HL-60 (cell line): ENCODE measurements at regions not wholly inside any gene's neighbourhood (a gene's known extent, or its start where the extent isn't known, plus 50 kb on each side); places are given as distances from the start of the nearest gene placed in this dataset.

Source experiments
- CTCF ChIP-seq: IDR thresholded peaks from one replicate; pipeline ENCODE4 v1.5.1; 2011; ENCODE audit warnings: low read length, control low read depth, inconsistent platforms; ENCODE audit not compliant: insufficient read depth
- POLR2AphosphoS5 ChIP-seq: IDR thresholded peaks from 2 replicates; pipeline ENCODE4 v1.6.1; 2012; ENCODE audit warnings: low read depth
- SPI1 ChIP-seq: IDR thresholded peaks from 2 replicates; pipeline ENCODE4 v1.6.1; 2012; ENCODE audit warnings: low read depth, mild to moderate bottlenecking, borderline replicate concordance

GRCh38 chr20:56780266-56780665, 151.2 kb downstream of the TFAP2C start:
- TF ChIP-seq POLR2AphosphoS5, result no peak
- TF ChIP-seq SPI1, result no peak
- TF ChIP-seq CTCF, result no peak
